HepG2 (cell line): ENCODE measurements at regions not wholly inside any gene's neighbourhood (a gene's known extent, or its start where the extent isn't known, plus 50 kb on each side); places are given as distances from the start of the nearest gene placed in this dataset.

ENCODE experiments used
- E2F5 ChIP-seq: sonication (generic); formaldehyde crosslinking; conservative IDR thresholded peaks from 2 replicates; pipeline ENCODE4 v1.4.0; 2020; ENCODE audit warnings: missing genetic modification reagents
- HDAC2 ChIP-seq: sonication (generic); formaldehyde crosslinking; IDR thresholded peaks from 2 replicates; pipeline ENCODE4 v1.4.0; 2020; ENCODE audit warnings: missing genetic modification reagents
- HNF4A ChIP-seq: sonication (generic); formaldehyde crosslinking; IDR thresholded peaks from 2 replicates; pipeline ENCODE4 v1.4.0; 2020; ENCODE audit warnings: missing genetic modification reagents
- HNRNPLL ChIP-seq: fragments of 200-400 bp; formaldehyde crosslinking; IDR thresholded peaks from 2 replicates; pipeline ENCODE4 v1.6.1; 2017; ENCODE audit warnings: mild to moderate bottlenecking, low read depth, low read length; ENCODE audit not compliant: poor library complexity, severe bottlenecking
- ISL2 ChIP-seq: sonication (generic); formaldehyde crosslinking; IDR thresholded peaks from 2 replicates; pipeline ENCODE4 v1.5.0; 2020; ENCODE audit warnings: missing genetic modification reagents
- MED1 ChIP-seq: sonication (generic); formaldehyde crosslinking; IDR thresholded peaks from 2 replicates; pipeline ENCODE4 v1.4.0; 2020; ENCODE audit warnings: missing genetic modification reagents
- NONO ChIP-seq, 2 experiments: fragments of 450-650 bp in 1 of 2; sonication (generic) in 1 of 2; formaldehyde crosslinking in 1 of 2; IDR thresholded peaks in 1 of 2; conservative IDR thresholded peaks in 1 of 2; 2 replicates each; pipeline versions ENCODE4 v1.6.1 to v1.8.0; 2017 to 2022; ENCODE audit warnings: mild to moderate bottlenecking in 1 of 2, missing genetic modification reagents in 1 of 2, moderate library complexity in 1 of 2
- NPAS2 ChIP-seq: sonication (generic); formaldehyde crosslinking; IDR thresholded peaks from 2 replicates; pipeline ENCODE4 v1.8.0; 2022; ENCODE audit warnings: mild to moderate bottlenecking, missing genetic modification reagents, borderline replicate concordance
- REL ChIP-seq: sonication (generic); formaldehyde crosslinking; conservative IDR thresholded peaks from 2 replicates; pipeline ENCODE4 v1.8.0; 2022; ENCODE audit warnings: mild to moderate bottlenecking, missing genetic modification reagents, moderate library complexity
- SIN3B ChIP-seq: fragments of 150-350 bp; IDR thresholded peaks from 2 replicates; pipeline ENCODE4 v1.6.1; 2014; ENCODE audit warnings: low read length
- SKI ChIP-seq: fragments of 450-650 bp; IDR thresholded peaks from one replicate; pipeline ENCODE4 v1.6.1; 2018; ENCODE audit warnings: mild to moderate bottlenecking; ENCODE audit not compliant: partially characterized antibody
- SNAPC5 ChIP-seq: sonication (generic); formaldehyde crosslinking; IDR thresholded peaks from 2 replicates; pipeline ENCODE4 v1.8.1; 2023; ENCODE audit warnings: mild to moderate bottlenecking, missing genetic modification reagents, borderline replicate concordance
- TRIM22 ChIP-seq: fragments of 450-650 bp; IDR thresholded peaks from 2 replicates; pipeline ENCODE4 v1.6.1; 2017
- ZGPAT ChIP-seq: IDR thresholded peaks from 2 replicates; pipeline ENCODE4 v1.6.1; 2016; ENCODE audit warnings: mild to moderate bottlenecking
- ZNF280B ChIP-seq: sonication (generic); formaldehyde crosslinking; IDR thresholded peaks from 2 replicates; pipeline ENCODE4 v1.5.0; 2020; ENCODE audit warnings: missing genetic modification reagents, mild to moderate bottlenecking, borderline replicate concordance
- ZNF629 ChIP-seq: sonication (generic); formaldehyde crosslinking; conservative IDR thresholded peaks from 2 replicates; pipeline ENCODE4 v1.5.0; 2020; ENCODE audit warnings: missing genetic modification reagents
- ZNF703 ChIP-seq: sonication (generic); formaldehyde crosslinking; IDR thresholded peaks from 2 replicates; pipeline ENCODE4 v1.5.1; 2020; ENCODE audit warnings: missing genetic modification reagents, mild to moderate bottlenecking, moderate library complexity, borderline replicate concordance
- TF ChIP-seq, protein P1 (sequence below): sonication (generic); formaldehyde crosslinking; IDR thresholded peaks from 2 replicates; pipeline ENCODE4 v1.8.0; 2022; ENCODE audit warnings: missing genetic modification reagents, mild to moderate bottlenecking, inconsistent platforms, borderline replicate concordance
- TF ChIP-seq, protein P2 (sequence below): sonication (generic); formaldehyde crosslinking; conservative IDR thresholded peaks from 2 replicates; pipeline ENCODE4 v1.4.0; 2020; ENCODE audit warnings: mild to moderate bottlenecking, missing genetic modification reagents, moderate library complexity

DNA sequence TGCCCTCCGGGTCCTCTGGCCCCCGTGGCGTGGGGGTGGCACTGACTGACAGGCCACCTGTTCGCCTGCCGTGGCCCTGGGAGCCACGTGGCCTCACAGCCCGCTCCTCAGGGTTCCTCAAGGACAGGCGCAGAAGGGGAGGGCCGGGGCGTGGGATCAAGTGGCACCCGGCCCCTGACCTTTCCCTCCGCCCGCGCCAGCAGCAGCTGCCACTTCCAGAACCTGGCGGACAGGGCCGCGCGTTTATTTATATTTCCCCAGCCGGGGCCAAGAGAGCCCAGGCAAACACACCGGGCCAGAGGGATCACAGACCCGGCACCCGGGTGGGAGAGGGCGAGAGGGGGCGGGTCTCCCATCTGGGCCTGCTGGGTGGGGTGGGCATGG is 92.6 kb downstream of the RFLNA start (continued):
- TF ChIP-seq E2F5 (CRISPR knock-in tag) (no peak), NONO (IDR thresholded peaks at IDR 0.05) (no peak), NONO (CRISPR knock-in tag; conservative IDR thresholded peaks at IDR 0.05) (peak; percentile 62), HDAC2 (CRISPR knock-in tag) (peak; percentile 26; the same call in 1 of the 2 replicates), MED1 (CRISPR knock-in tag) (peak; percentile 53; the same call in 1 of the 2 replicates), REL (no peak), NPAS2 (no peak), ISL2 (CRISPR knock-in tag) (no peak), TRIM22 (no peak), ZNF703 (0 out of 2 replicates have a peak, but pooled peaks have one; percentile 22), ZNF280B (CRISPR knock-in tag) (0 out of 2 replicates have a peak, but pooled peaks have one; percentile 19), SKI (no peak), ZNF629 (CRISPR knock-in tag) (peak; percentile 35; the same call in 1 of the 2 replicates), SIN3B (no peak), SNAPC5 (CRISPR knock-in tag) (no peak), HNRNPLL (peak; percentile 23), ZGPAT (peak; percentile 30; the same call in 1 of the 2 replicates), HNF4A (CRISPR knock-in tag) (peak; percentile 54)
- TF ChIP-seq, protein P1, sequence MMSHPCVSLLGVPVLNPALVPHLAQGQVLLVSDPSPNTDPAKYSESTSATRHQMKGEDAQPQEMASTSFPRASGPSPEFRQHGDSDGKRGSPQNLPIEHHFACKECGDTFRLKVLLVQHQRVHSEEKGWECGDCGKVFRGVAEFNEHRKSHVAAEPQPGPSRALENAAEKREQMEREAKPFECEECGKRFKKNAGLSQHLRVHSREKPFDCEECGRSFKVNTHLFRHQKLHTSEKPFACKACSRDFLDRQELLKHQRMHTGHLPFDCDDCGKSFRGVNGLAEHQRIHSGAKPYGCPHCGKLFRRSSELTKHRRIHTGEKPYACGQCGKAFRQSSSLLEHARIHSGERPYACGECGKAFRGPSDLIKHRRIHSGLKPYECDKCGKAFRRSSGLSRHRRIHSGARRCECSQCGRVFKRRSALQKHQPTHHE (CRISPR knock-in tag): no peak
- TF ChIP-seq, protein P2, sequence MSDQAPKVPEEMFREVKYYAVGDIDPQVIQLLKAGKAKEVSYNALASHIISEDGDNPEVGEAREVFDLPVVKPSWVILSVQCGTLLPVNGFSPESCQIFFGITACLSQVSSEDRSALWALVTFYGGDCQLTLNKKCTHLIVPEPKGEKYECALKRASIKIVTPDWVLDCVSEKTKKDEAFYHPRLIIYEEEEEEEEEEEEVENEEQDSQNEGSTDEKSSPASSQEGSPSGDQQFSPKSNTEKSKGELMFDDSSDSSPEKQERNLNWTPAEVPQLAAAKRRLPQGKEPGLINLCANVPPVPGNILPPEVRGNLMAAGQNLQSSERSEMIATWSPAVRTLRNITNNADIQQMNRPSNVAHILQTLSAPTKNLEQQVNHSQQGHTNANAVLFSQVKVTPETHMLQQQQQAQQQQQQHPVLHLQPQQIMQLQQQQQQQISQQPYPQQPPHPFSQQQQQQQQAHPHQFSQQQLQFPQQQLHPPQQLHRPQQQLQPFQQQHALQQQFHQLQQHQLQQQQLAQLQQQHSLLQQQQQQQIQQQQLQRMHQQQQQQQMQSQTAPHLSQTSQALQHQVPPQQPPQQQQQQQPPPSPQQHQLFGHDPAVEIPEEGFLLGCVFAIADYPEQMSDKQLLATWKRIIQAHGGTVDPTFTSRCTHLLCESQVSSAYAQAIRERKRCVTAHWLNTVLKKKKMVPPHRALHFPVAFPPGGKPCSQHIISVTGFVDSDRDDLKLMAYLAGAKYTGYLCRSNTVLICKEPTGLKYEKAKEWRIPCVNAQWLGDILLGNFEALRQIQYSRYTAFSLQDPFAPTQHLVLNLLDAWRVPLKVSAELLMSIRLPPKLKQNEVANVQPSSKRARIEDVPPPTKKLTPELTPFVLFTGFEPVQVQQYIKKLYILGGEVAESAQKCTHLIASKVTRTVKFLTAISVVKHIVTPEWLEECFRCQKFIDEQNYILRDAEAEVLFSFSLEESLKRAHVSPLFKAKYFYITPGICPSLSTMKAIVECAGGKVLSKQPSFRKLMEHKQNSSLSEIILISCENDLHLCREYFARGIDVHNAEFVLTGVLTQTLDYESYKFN (CRISPR knock-in tag): peak; percentile 69
